HG03135 (cell line): ENCODE measurements at regions not wholly inside any gene's neighbourhood (a gene's known extent, or its start where the extent isn't known, plus 50 kb on each side); places are given as distances from the start of the nearest gene placed in this dataset.

Experiments used
- ATAC-seq: cut with Tn5 transposase; IDR thresholded peaks from one replicate; pipeline ENCODE4 v1.9.1; 2021; ENCODE audit warnings: mild to moderate bottlenecking, moderate library complexity; ENCODE audit not compliant: unreplicated experiment

- no peak for ATAC-seq
Observed at GRCh38 chr1:106613068-106613467, 443.4 kb upstream of the PRMT6 start.

- no peak for ATAC-seq
Observed at GRCh38 chr1:106613861-106614260, 442.6 kb upstream of the PRMT6 start.

- ATAC-seq: no peak
Observed at GRCh38 chr1:106615473-106615872, 441.0 kb upstream of the PRMT6 start.

- no peak for ATAC-seq
Observed at GRCh38 chr1:106619080-106619826, 437.2 kb upstream of the PRMT6 start.

- ATAC-seq: no peak
Observed at GRCh38 chr1:106619827-106620134, 436.7 kb upstream of the PRMT6 start.

GRCh38 chr1:106620521-106620954, 435.9 kb upstream of the PRMT6 start:
- no peak for ATAC-seq

- no peak for ATAC-seq
Observed at GRCh38 chr1:106621853-106622252, 434.6 kb upstream of the PRMT6 start.

- ATAC-seq: no peak
Observed at GRCh38 chr1:106637566-106637965, 418.9 kb upstream of the PRMT6 start.

GRCh38 chr1:106646261-106646784, 410.2 kb upstream of the PRMT6 start:
- ATAC-seq: no peak

GRCh38 chr1:106646816-106647215, 409.7 kb upstream of the PRMT6 start:
- ATAC-seq: no peak

GRCh38 chr1:106651028-106651762, 405.3 kb upstream of the PRMT6 start:
- no peak for ATAC-seq

- ATAC-seq: no peak
Observed at GRCh38 chr1:106659490-106660244, 396.8 kb upstream of the PRMT6 start.

GRCh38 chr1:106675558-106675957, 380.9 kb upstream of the PRMT6 start:
- no peak for ATAC-seq

GRCh38 chr1:106676021-106676420, 380.5 kb upstream of the PRMT6 start:
- no peak for ATAC-seq

- no peak for ATAC-seq
Observed at GRCh38 chr1:106677181-106677580, 379.3 kb upstream of the PRMT6 start.

- no peak for ATAC-seq
Observed at GRCh38 chr1:106677721-106678120, 378.8 kb upstream of the PRMT6 start.

GRCh38 chr1:106678279-106679050, 378.0 kb upstream of the PRMT6 start:
- ATAC-seq: no peak

GRCh38 chr1:106680216-106680615, 376.3 kb upstream of the PRMT6 start:
- ATAC-seq: no peak

GRCh38 chr1:106680776-106681344, 375.6 kb upstream of the PRMT6 start:
- no peak for ATAC-seq

GRCh38 chr1:106681939-106682522, 374.4 kb upstream of the PRMT6 start:
- ATAC-seq: no peak
